ENCODE measurements at regions not wholly inside any gene's neighbourhood (a gene's known extent, or its start where the extent isn't known, plus 50 kb on each side); places are given as distances from the start of the nearest gene placed in this dataset.

- Histone ChIP-seq H3K4me1 (ENCODE audit: control insufficient read depth, insufficient read depth, low read length, unreplicated experiment) (no peaks in the 10 kb centered on the region), H3K36me3 (ENCODE audit: insufficient read depth, low read length) (no peaks in the 10 kb centered on the region), H3K27ac (ENCODE audit: low read depth, low read length) (no peak overlapping the region), H3K79me2 (ENCODE audit: control insufficient read depth, insufficient read depth, low read length, unreplicated experiment) (no peaks in the 10 kb centered on the region), H2AFZ (ENCODE audit: low read length, unreplicated experiment) (no peak overlapping the region), H3K4me3 (ENCODE audit: low read depth, low read length) (no peak overlapping the region), H3K27me3 (ENCODE audit: insufficient read depth, low read length) (peaks cover 16% of the 10 kb centered on the region; the same call in 1 of the 2 replicates)
Measured at GRCh38 chr11:69212798-69213110, 57.0 kb downstream of the SMIM38 start.

DNA sequence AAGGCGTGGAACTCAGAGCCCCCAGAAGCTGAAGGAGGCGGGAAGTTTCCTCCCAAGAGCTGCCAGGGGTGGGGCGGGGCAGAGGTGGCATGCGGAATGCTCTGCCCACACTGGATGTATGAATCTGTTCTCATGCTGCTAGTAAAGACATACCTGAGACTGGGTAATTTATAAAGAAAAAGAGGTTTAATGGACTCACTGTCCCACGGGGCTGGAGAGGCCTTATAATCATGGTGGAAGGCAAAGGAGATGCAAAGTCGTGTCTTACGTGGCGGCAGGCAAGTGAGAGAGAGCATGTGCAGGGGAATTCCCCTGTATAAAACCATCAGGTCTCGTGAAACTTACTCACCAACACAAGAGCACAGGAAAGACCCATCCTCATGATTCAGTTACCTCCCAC, 57.6 kb downstream of the SMIM38 start:
- Histone ChIP-seq H3K79me2 (ENCODE audit: control insufficient read depth, insufficient read depth, low read length, unreplicated experiment) (no peaks in the 10 kb centered on the region), H3K36me3 (ENCODE audit: insufficient read depth, low read length) (no peaks in the 10 kb centered on the region), H3K27ac (ENCODE audit: low read depth, low read length) (no peak overlapping the region), H3K4me1 (ENCODE audit: control insufficient read depth, insufficient read depth, low read length, unreplicated experiment) (no peaks in the 10 kb centered on the region), H2AFZ (ENCODE audit: low read length, unreplicated experiment) (no peak overlapping the region), H3K27me3 (ENCODE audit: insufficient read depth, low read length) (peaks cover 16% of the 10 kb centered on the region; the same call in 1 of the 2 replicates), H3K4me3 (ENCODE audit: low read depth, low read length) (no peak overlapping the region)

- Histone ChIP-seq H3K4me3 (ENCODE audit: low read depth, low read length) (no peak overlapping the region), H2AFZ (ENCODE audit: low read length, unreplicated experiment) (no peak overlapping the region), H3K27ac (ENCODE audit: low read depth, low read length) (no peak overlapping the region), H3K27me3 (ENCODE audit: insufficient read depth, low read length) (peaks cover 15% of the 10 kb centered on the region; the same call in 1 of the 2 replicates), H3K79me2 (ENCODE audit: control insufficient read depth, insufficient read depth, low read length, unreplicated experiment) (no peaks in the 10 kb centered on the region), H3K36me3 (ENCODE audit: insufficient read depth, low read length) (no peaks in the 10 kb centered on the region), H3K4me1 (ENCODE audit: control insufficient read depth, insufficient read depth, low read length, unreplicated experiment) (no peaks in the 10 kb centered on the region)
Measured at GRCh38 chr11:69213964-69214363, 58.2 kb downstream of the SMIM38 start.

GRCh38 chr11:69215216-69215615, 59.5 kb downstream of the SMIM38 start:
- H3K27ac ChIP-seq (ENCODE audit: low read depth, low read length) = no peak overlapping the region
- peaks cover 13% of the 10 kb centered on the region; the same call in 1 of the 2 replicates for H3K27me3 ChIP-seq (ENCODE audit: insufficient read depth, low read length)
- H3K79me2 ChIP-seq (ENCODE audit: control insufficient read depth, insufficient read depth, low read length, unreplicated experiment) = no peaks in the 10 kb centered on the region
- no peak overlapping the region for H2AFZ ChIP-seq (ENCODE audit: low read length, unreplicated experiment)
- no peak overlapping the region for H3K4me3 ChIP-seq (ENCODE audit: low read depth, low read length)
- no peaks in the 10 kb centered on the region for H3K4me1 ChIP-seq (ENCODE audit: control insufficient read depth, insufficient read depth, low read length, unreplicated experiment)
- H3K36me3 ChIP-seq (ENCODE audit: insufficient read depth, low read length) = no peaks in the 10 kb centered on the region

DNA sequence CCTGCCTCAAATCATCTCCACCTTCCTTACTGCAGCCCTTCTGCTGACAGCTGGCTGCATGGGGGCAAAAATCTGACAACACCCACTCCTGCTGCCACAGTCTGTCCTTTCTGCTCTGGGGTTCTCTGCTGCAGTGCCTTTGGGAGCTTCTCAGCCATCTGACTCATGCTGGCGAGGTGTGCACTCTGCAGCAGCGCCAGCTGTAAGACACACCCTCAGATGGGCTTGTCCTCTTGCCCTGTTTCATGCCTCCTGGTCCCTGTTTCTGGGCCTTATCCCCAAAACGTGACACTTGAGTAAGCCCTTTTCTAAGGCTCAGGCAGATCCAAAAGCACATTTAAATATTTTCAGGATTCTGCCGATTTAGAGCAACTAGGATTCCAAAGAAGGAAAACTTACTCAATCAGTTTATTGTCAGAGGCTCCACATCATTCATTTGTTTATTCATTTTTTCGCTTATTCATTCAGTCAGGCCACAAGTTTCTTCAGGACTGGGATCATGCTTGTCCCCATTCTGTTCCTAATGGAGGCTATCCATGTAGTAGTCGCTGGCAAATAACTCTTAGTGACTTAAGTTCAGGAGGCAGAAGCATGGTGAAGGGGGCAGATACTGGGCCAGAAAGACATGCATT, 60.2 kb downstream of the SMIM38 start:
- peaks cover 13% of the 10 kb centered on the region; the same call in 1 of the 2 replicates for H3K27me3 ChIP-seq (ENCODE audit: insufficient read depth, low read length)
- H3K27ac ChIP-seq (ENCODE audit: low read depth, low read length) = no peak overlapping the region
- no peaks in the 10 kb centered on the region for H3K4me1 ChIP-seq (ENCODE audit: control insufficient read depth, insufficient read depth, low read length, unreplicated experiment)
- no peak overlapping the region for H2AFZ ChIP-seq (ENCODE audit: low read length, unreplicated experiment)
- no peaks in the 10 kb centered on the region for H3K79me2 ChIP-seq (ENCODE audit: control insufficient read depth, insufficient read depth, low read length, unreplicated experiment)
- no peaks in the 10 kb centered on the region for H3K36me3 ChIP-seq (ENCODE audit: insufficient read depth, low read length)
- no peak overlapping the region for H3K4me3 ChIP-seq (ENCODE audit: low read depth, low read length)

GRCh38 chr11:69216647-69217051, 60.9 kb downstream of the SMIM38 start:
- Histone ChIP-seq H3K4me3 (ENCODE audit: low read depth, low read length) (no peak overlapping the region), H3K36me3 (ENCODE audit: insufficient read depth, low read length) (no peaks in the 10 kb centered on the region), H3K27ac (ENCODE audit: low read depth, low read length) (no peak overlapping the region), H3K27me3 (ENCODE audit: insufficient read depth, low read length) (peaks cover 10% of the 10 kb centered on the region; the same call in 1 of the 2 replicates), H3K79me2 (ENCODE audit: control insufficient read depth, insufficient read depth, low read length, unreplicated experiment) (no peaks in the 10 kb centered on the region), H2AFZ (ENCODE audit: low read length, unreplicated experiment) (no peak overlapping the region), H3K4me1 (ENCODE audit: control insufficient read depth, insufficient read depth, low read length, unreplicated experiment) (no peaks in the 10 kb centered on the region)

GRCh38 chr11:69217276-69218105, 61.8 kb downstream of the SMIM38 start:
- peaks cover 9% of the 10 kb centered on the region; the same call in 1 of the 2 replicates for H3K27me3 ChIP-seq (ENCODE audit: insufficient read depth, low read length)
- no peak overlapping the region for H3K27ac ChIP-seq (ENCODE audit: low read depth, low read length)
- H3K4me1 ChIP-seq (ENCODE audit: control insufficient read depth, insufficient read depth, low read length, unreplicated experiment) = no peaks in the 10 kb centered on the region
- H3K4me3 ChIP-seq (ENCODE audit: low read depth, low read length) = no peak overlapping the region
- no peaks in the 10 kb centered on the region for H3K36me3 ChIP-seq (ENCODE audit: insufficient read depth, low read length)
- H2AFZ ChIP-seq (ENCODE audit: low read length, unreplicated experiment) = no peak overlapping the region
- H3K79me2 ChIP-seq (ENCODE audit: control insufficient read depth, insufficient read depth, low read length, unreplicated experiment) = no peaks in the 10 kb centered on the region

DNA sequence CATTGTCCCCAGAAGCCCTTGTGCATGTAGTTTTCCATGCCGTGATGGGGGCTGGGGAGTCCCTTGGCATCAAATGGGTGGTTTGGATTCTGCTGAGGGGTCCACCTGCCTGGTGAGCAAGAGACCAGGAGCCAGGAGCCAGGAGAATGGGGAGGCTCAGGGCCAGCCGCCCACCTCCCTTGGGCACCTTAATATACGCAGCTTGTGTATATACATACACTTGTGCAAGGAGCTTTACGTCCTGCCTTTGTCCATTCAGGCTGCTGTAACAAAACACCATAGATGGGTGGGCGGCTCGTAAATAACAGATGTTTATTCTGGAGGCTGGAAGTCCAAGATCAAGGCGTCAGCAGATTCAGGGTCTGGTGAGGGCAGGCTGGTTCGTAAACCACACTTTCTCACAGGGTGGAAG, 62.5 kb downstream of the SMIM38 start:
- Histone ChIP-seq H3K27me3 (ENCODE audit: insufficient read depth, low read length) (peaks cover 13% of the 10 kb centered on the region; the same call in 1 of the 2 replicates), H3K27ac (ENCODE audit: low read depth, low read length) (no peak overlapping the region)

GRCh38 chr11:69218946-69219720, 63.4 kb downstream of the SMIM38 start:
- Histone ChIP-seq H3K4me1 (ENCODE audit: control insufficient read depth, insufficient read depth, low read length, unreplicated experiment) (no peaks in the 10 kb centered on the region), H3K36me3 (ENCODE audit: insufficient read depth, low read length) (no peaks in the 10 kb centered on the region), H3K4me3 (ENCODE audit: low read depth, low read length) (no peak overlapping the region), H2AFZ (ENCODE audit: low read length, unreplicated experiment) (no peak overlapping the region), H3K27me3 (ENCODE audit: insufficient read depth, low read length) (peaks cover 17% of the 10 kb centered on the region), H3K27ac (ENCODE audit: low read depth, low read length) (no peak overlapping the region), H3K79me2 (ENCODE audit: control insufficient read depth, insufficient read depth, low read length, unreplicated experiment) (no peaks in the 10 kb centered on the region)

More for the DNA sequence above, 62.5 kb downstream of the SMIM38 start:
- no peaks in the 10 kb centered on the region for H3K36me3 ChIP-seq (ENCODE audit: insufficient read depth, low read length)
- no peaks in the 10 kb centered on the region for H3K79me2 ChIP-seq (ENCODE audit: control insufficient read depth, insufficient read depth, low read length, unreplicated experiment)
- no peak overlapping the region for H3K4me3 ChIP-seq (ENCODE audit: low read depth, low read length)
- H3K4me1 ChIP-seq (ENCODE audit: control insufficient read depth, insufficient read depth, low read length, unreplicated experiment) = no peaks in the 10 kb centered on the region
- no peak overlapping the region for H2AFZ ChIP-seq (ENCODE audit: low read length, unreplicated experiment)

DNA sequence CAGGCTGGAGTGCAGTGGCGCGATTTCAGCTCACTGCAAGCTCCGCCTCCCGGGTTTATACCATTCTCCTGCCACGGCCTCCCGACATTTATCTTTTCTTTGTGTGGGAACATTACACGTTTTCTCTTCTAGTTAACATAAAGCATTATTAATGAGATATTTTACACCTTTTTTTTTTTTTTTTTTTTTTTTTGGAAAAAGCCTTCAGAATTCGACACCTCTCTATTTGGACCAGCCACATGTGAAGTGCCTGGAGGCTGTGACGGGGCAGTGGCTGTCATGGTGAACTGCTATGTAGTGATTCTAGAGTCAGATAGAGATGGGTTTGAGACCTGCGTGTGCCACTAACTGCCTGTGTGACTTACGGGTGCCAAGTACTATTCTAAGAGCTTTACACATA, 64.3 kb downstream of the SMIM38 start:
- H3K27ac ChIP-seq (ENCODE audit: low read depth, low read length) = no peak overlapping the region
- H3K4me3 ChIP-seq (ENCODE audit: low read depth, low read length) = no peak overlapping the region
- no peaks in the 10 kb centered on the region for H3K79me2 ChIP-seq (ENCODE audit: control insufficient read depth, insufficient read depth, low read length, unreplicated experiment)
- H3K4me1 ChIP-seq (ENCODE audit: control insufficient read depth, insufficient read depth, low read length, unreplicated experiment) = no peaks in the 10 kb centered on the region
- H2AFZ ChIP-seq (ENCODE audit: low read length, unreplicated experiment) = no peak overlapping the region
- peaks cover 26% of the 10 kb centered on the region for H3K27me3 ChIP-seq (ENCODE audit: insufficient read depth, low read length)
- no peaks in the 10 kb centered on the region for H3K36me3 ChIP-seq (ENCODE audit: insufficient read depth, low read length)
